NCI-H524 (cell line): ENCODE measurements at regions not wholly inside any gene's neighbourhood (a gene's known extent, or its start where the extent isn't known, plus 50 kb on each side); places are given as distances from the start of the nearest gene placed in this dataset.

Source experiments
- DNase-seq, 2 experiments: peaks; one replicate each; lab custom pipeline; 2025; lab: John Stamatoyannopoulos, UW

DNA sequence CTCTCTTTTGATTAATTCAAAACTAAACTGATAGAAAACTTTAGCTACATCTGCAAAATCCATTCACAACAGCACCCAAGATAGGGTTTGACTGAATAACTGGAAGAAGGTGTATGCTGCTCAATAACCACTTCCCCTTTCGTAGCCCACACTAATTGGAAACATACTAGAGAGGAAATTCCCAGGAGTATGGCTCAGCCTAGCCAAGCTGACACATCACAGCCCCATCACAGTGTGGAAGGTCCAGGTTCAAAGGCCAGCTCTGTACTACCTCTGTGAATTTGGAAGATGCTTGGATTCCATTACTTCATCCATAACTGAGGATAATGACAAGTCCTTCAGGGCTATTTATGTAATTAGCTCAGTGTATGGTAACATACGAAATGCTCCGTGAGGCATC lies 185.4 kb downstream of the FBXO15 start:
- DNase-seq, result no peak

- no peak for DNase-seq
Measured at GRCh38 chr18:73961804-73962203, 185.8 kb downstream of the FBXO15 start.

GRCh38 chr18:73959352-73959751 lies 188.3 kb downstream of the FBXO15 start:
- DNase-seq, result peak in 1 of 2 experiments; percentile 14

DNA sequence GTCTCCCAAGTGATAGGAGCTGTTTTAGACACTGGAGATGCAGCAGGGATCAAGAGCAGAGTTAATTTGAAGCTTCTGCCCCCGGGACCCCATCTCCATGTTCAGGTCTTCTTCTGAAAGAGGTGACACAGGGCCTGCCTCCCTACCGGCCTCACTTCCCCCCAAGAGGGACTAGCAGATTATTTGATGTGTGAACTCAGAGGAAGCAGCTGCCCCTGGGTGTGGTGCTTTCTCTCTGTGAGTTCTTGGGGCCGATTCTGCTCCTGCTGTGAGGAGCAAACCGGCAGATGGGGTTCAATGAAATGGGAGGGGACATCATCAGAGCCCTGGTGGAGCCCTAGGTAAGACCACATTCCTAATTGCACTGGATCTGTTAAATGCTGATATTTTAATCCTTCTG lies 193.4 kb downstream of the FBXO15 start:
- DNase-seq, result peak in 1 of 2 experiments; percentile 4

- DNase-seq, result no peak
Measured at GRCh38 chr18:73952296-73952946, 195.2 kb downstream of the FBXO15 start.

- DNase-seq, result no peak
Measured at GRCh38 chr18:73950116-73950700, 197.4 kb downstream of the FBXO15 start.

DNA sequence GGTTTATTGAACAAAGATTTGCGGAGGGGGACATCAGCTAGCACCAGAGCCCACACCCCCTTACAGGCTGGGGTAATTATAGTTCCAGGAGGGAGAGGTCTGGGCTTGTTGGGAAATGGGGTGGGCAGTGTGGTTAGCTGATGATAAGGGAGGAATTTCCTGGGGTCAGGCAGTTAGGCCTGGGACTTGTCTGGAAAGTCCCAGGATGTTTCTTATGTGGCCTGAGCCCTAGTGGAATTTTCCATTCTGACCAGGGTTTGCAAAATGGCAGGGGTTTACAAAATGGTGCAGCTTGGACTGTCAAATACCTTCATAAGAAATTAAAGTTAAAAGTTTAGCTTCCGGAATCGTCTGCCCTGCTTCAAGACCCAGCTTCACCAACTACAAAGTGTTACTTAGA lies 199.1 kb downstream of the FBXO15 start:
- DNase-seq, result no peak

DNA sequence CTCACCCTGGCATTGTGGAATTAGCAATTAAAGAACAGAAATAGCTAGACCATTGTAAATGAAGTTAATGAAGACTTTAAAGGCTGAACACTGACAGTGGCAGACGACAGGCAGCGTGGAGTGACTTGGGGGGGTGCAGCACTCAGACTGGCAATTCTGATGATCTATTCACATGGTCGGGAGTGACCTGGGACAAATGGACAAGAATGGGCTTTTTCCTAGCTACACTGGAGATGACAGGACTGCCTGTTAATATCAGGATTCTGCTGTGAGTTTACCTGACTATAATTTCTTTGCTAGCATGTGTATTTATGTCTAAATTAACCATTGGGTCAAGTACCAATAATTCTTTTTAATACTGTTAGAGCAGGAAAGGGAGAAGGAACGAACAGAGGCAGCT lies 199.6 kb downstream of the FBXO15 start:
- DNase-seq, result no peak

- DNase-seq, result peak in 1 of 2 experiments; percentile 40
Measured at GRCh38 chr18:73947180-73947921, 200.3 kb downstream of the FBXO15 start.

GRCh38 chr18:73945130-73945792 lies 202.4 kb downstream of the FBXO15 start:
- no peak for DNase-seq

- no peak for DNase-seq
Measured at GRCh38 chr18:73944715-73945114, 202.9 kb downstream of the FBXO15 start.

DNA sequence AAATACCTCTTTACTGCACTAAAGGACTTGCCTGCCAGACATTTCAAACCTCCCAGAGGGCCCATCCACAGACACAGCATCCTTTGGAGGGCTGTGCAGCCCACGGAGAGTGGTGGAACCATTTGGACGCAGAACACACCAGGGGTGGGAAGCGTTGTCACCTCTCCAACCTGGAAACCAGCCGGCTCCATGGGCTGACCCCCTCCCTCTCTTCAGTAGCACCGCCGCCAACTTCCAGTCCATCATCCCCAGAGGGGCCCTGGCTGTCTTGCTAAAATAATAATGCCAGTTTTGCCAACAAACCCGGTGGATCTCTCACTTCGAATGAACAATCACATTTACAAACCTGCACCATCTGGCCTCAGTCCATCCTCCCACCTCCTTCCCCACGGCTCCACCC lies 203.9 kb downstream of the FBXO15 start:
- peak in 1 of 2 experiments; percentile 5 for DNase-seq

GRCh38 chr18:73942956-73943355 lies 204.7 kb downstream of the FBXO15 start:
- DNase-seq, result no peak

DNA sequence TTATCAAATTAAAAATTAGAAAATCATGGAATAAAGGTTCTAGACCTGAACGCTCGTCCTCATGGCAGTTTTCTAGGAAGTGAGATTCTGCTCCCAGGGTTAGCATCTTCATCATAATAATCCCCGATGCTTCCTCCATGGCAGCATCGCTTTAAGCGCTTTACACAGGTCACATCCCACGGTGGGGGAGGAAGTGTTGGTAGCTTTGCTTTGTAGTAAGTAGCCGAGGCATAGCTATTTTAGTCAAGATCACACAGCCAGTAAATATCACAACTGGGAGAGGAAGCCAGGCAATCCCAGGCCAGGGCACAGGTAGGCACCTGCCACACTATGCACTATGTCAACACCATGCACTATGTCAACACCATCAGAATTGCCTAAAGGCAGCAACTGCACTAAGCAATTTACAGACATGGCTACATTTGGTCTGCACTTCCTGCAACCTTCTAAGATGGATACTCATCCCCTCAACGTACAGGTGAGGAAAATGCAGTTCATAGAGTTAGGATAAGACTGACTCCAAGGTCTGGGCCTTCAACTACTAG lies 205.5 kb downstream of the FBXO15 start:
- no peak for DNase-seq

DNA sequence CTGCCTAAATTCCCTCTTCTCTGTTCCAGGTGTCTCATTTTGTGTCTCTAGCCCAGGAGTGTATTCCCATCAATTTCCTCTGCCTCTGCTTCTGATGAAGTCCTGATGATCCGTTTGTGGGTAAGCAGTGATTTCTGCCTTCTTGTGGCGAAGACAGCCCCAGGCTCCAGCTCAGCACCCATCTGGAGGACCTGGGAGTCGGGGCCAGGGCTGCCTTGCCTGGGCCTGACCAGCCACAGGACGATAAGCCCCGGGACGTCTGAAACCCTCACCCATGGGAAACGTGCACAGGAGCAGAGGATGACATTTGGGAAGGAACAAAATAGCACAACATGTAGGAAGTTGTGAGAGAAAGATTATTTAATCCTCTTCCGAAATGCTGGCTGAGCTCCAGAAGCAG lies 206.9 kb downstream of the FBXO15 start:
- DNase-seq, result no peak

GRCh38 chr18:73939391-73939790 lies 208.2 kb downstream of the FBXO15 start:
- no peak for DNase-seq

DNA sequence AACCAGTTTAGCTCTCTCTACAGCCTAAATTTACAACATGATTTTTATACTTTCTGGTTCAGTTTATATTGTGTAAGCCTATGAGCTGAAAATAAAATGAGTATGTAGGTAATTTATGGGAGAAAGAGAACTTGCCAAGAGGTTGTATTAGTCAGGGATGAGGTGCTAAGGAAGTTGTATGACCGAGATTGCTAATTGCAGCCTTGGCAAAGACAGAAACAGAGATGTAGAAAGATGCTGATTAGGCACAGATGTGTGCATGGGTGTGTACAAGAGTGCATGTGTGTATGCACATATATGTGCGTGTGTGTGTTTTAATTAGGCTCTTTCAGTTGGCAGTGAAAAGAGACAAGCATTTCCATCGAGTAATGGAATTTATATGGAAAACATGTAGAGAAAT lies 213.9 kb downstream of the FBXO15 start:
- no peak for DNase-seq

GRCh38 chr18:73932976-73933375 lies 214.7 kb downstream of the FBXO15 start:
- DNase-seq, result no peak

GRCh38 chr18:73927496-73927895 lies 220.1 kb downstream of the FBXO15 start:
- DNase-seq, result no peak

DNA sequence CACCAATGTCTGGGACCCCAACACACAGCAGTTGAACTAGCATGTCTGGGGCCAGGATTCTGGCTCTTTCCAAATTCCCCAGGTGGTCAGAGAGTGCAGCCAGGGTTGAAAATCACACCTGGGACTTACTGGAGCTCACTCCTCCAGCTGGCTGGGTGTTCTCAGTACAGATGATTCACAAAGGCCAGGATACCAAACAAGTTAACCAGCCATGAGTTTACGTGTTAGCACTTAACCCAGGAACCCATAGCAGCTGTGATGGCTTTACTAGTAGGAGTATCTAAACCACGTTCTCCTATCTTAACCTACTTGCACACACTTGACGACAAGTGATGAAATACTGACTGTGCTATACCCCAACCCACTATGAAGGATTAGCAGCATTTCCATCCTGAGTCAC lies 222.8 kb downstream of the FBXO15 start:
- no peak for DNase-seq

DNA sequence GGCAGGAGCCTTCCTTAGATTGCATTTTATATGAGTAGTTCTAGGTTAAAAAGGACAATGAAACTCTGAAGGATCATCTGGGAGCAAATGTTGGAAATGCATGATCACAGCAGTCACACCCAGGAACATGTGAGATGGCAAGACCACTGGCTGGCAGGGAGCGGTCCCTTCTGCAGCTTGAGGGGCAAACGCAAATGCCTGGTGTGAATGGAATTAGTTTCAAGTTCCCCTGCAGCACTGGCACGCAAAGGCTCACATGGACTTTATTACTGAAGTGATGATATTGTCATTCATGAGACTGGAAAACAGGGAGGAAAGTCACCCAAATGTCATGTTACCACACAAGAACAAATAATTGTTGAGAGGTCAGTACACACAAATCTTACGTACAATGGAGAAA lies 223.3 kb downstream of the FBXO15 start:
- no peak for DNase-seq

DNA sequence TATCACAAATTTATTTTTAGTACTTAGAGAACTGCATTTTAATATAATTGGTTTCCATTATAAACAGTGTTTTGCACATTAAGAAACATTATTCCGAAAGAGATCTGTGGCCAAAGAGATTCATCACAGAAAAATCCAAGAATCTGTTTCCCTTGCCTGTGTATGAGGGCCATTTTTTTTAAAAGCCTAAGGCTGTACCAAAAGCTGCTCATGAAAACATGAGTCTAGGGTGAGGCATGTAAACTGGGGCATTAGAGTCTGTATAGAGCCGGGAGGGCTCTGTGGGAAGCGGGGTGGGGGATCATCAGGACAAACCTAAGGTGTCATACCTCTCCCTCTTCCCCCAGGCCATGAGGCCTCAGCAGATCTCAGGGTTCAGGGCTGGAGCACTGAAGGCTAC lies 223.8 kb downstream of the FBXO15 start:
- DNase-seq, result no peak

DNA sequence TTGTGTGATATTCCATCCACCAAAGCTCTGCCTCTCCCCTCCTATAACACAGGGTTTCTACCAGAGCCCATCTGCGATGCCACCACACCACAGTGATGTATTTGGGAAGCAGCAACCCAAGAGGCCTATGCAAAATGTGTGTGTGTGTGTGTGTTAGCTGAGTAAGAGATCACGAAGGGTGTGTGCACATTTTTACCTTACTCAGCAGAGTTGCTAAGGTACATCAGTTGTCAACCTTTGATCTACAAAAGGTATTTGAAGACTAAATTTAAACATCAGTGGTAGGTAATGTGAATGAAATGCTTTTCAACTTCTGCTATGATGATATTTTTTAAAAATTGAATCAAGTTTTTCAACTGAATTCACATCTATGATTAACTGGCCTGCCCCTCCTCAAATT lies 227.6 kb downstream of the FBXO15 start:
- no peak for DNase-seq
